ENCODE measurements at regions not wholly inside any gene's neighbourhood (a gene's known extent, or its start where the extent isn't known, plus 50 kb on each side); places are given as distances from the start of the nearest gene placed in this dataset.
A peak's percentile ranks its signal among the peaks of the same experiment; 100 is the strongest.

- Histone ChIP-seq H3K27me3 (ENCODE audit: insufficient read depth, low read length) (no peaks in the 10 kb centered on the region; the same call in 1 of the 2 replicates), H3K4me2 (ENCODE audit: low read length) (peak overlapping the region; percentile 31; the same call in 1 of the 2 replicates), H3K9me3 (ENCODE audit: control insufficient read depth in 1 of 2, insufficient read depth in 1 of 2, low read depth in 1 of 2, low read length in 2 of 2) (no peaks in the 10 kb centered on the region), H4K20me1 (ENCODE audit: insufficient read depth) (no peaks in the 10 kb centered on the region), H3K4me3 (replicated peaks in 1 of 2; ENCODE audit: low read depth in 1 of 2, low read length in 2 of 2) (no peak overlapping the region), H3K4me1 (ENCODE audit: control insufficient read depth in 1 of 2, insufficient read depth in 2 of 2, low read length in 2 of 2) (peaks cover 14 to 17% of the 10 kb centered on the region in 2 experiments), H3K9me2 (ENCODE audit: insufficient read depth) (no peaks in the 10 kb centered on the region), H3K9ac (ENCODE audit: low read length) (no peak overlapping the region), H2AFZ (ENCODE audit: low read depth, low read length, poor library complexity, severe bottlenecking) (no peak overlapping the region), H3K36me3 (ENCODE audit: control insufficient read depth in 1 of 2, insufficient read depth in 2 of 2, low read length in 2 of 2) (no peaks in the 10 kb centered on the region), H3K27ac (ENCODE audit: low read depth, low read length) (no peak overlapping the region), H3K79me2 (ENCODE audit: insufficient read depth, low read length) (no peaks in the 10 kb centered on the region)
- intact Hi-C loops (cut with micrococcal nuclease) = no loop called here
- CTCF ChIA-PET = no interaction called here
- no TSS peak for BruUV-seq (replicated peaks)
- TF ChIP-seq SP1 (IDR thresholded peaks at IDR 0.05; ENCODE audit: low read depth) (no peak), TCF7L2 (IDR thresholded peaks at IDR 0.05; ENCODE audit: borderline replicate concordance, extremely low read depth, insufficient read depth, insufficient read length) (peak; percentile 71)
- RAD21 ChIA-PET (ENCODE audit: low non-redundant PET in 1 of 2, low total read pairs in 2 of 2, uncharacterized antibody in 2 of 2, unreplicated experiment in 2 of 2) = interaction anchor here in 1 of 2 experiments (1.1 kb wide), 1 partner anchor 130 kb away, joined by 3 read pairs; no protein-coding TSS in a partner anchor
- DNase-seq (ENCODE audit: low read depth, low spot score) (no peak), ATAC-seq (peak; percentile 73)
- POLR2A ChIA-PET = no interaction called here
Measured at GRCh38 chr5:174549254-174549653, 175.1 kb upstream of the MSX2 start.

GRCh38 chr5:174550026-174550425, 174.4 kb upstream of the MSX2 start:
- H3K4me3 ChIP-seq (replicated peaks in 1 of 2; ENCODE audit: low read depth in 1 of 2, low read length in 2 of 2) = no peak overlapping the region
- no peaks in the 10 kb centered on the region for H3K79me2 ChIP-seq (ENCODE audit: insufficient read depth, low read length)
- H3K4me2 ChIP-seq (ENCODE audit: low read length) = no peak overlapping the region
- no peaks in the 10 kb centered on the region for H3K9me2 ChIP-seq (ENCODE audit: insufficient read depth)
- H4K20me1 ChIP-seq (ENCODE audit: insufficient read depth) = no peaks in the 10 kb centered on the region
- BruUV-seq (replicated peaks) = no TSS peak
- no peak overlapping the region for H3K27ac ChIP-seq (ENCODE audit: low read depth, low read length)
- H3K27me3 ChIP-seq (ENCODE audit: insufficient read depth, low read length) = no peaks in the 10 kb centered on the region; the same call in 1 of the 2 replicates
- ChIA-PET RAD21 (ENCODE audit: low non-redundant PET in 1 of 2, low total read pairs in 2 of 2, uncharacterized antibody in 2 of 2, unreplicated experiment in 2 of 2) (interaction anchor here in 1 of 2 experiments (1.1 kb wide), 1 partner anchor 130 kb away, joined by 3 read pairs; no protein-coding TSS in a partner anchor), CTCF (no interaction called here), POLR2A (no interaction called here)
- ATAC-seq (no peak), DNase-seq (ENCODE audit: low read depth, low spot score) (no peak)
- intact Hi-C loops (cut with micrococcal nuclease) = no loop called here
- no peaks in the 10 kb centered on the region for H3K9me3 ChIP-seq (ENCODE audit: control insufficient read depth in 1 of 2, insufficient read depth in 1 of 2, low read depth in 1 of 2, low read length in 2 of 2)
- H3K36me3 ChIP-seq (ENCODE audit: control insufficient read depth in 1 of 2, insufficient read depth in 2 of 2, low read length in 2 of 2) = no peaks in the 10 kb centered on the region
- no peak overlapping the region for H3K9ac ChIP-seq (ENCODE audit: low read length)
- peaks cover 14 to 17% of the 10 kb centered on the region in 2 experiments for H3K4me1 ChIP-seq (ENCODE audit: control insufficient read depth in 1 of 2, insufficient read depth in 2 of 2, low read length in 2 of 2)
- H2AFZ ChIP-seq (ENCODE audit: low read depth, low read length, poor library complexity, severe bottlenecking) = no peak overlapping the region
- TF ChIP-seq, protein P1, sequence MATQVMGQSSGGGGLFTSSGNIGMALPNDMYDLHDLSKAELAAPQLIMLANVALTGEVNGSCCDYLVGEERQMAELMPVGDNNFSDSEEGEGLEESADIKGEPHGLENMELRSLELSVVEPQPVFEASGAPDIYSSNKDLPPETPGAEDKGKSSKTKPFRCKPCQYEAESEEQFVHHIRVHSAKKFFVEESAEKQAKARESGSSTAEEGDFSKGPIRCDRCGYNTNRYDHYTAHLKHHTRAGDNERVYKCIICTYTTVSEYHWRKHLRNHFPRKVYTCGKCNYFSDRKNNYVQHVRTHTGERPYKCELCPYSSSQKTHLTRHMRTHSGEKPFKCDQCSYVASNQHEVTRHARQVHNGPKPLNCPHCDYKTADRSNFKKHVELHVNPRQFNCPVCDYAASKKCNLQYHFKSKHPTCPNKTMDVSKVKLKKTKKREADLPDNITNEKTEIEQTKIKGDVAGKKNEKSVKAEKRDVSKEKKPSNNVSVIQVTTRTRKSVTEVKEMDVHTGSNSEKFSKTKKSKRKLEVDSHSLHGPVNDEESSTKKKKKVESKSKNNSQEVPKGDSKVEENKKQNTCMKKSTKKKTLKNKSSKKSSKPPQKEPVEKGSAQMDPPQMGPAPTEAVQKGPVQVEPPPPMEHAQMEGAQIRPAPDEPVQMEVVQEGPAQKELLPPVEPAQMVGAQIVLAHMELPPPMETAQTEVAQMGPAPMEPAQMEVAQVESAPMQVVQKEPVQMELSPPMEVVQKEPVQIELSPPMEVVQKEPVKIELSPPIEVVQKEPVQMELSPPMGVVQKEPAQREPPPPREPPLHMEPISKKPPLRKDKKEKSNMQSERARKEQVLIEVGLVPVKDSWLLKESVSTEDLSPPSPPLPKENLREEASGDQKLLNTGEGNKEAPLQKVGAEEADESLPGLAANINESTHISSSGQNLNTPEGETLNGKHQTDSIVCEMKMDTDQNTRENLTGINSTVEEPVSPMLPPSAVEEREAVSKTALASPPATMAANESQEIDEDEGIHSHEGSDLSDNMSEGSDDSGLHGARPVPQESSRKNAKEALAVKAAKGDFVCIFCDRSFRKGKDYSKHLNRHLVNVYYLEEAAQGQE (IDR thresholded peaks at IDR 0.05; ENCODE audit: low read depth) = no peak
- TF ChIP-seq FOSL1 (IDR thresholded peaks at IDR 0.05; ENCODE audit: low read depth) = no peak
- no peak for TF ChIP-seq ELF1 (IDR thresholded peaks at IDR 0.05; ENCODE audit: borderline replicate concordance, low read depth)
- TF ChIP-seq SRF (IDR thresholded peaks at IDR 0.05; ENCODE audit: low read depth) = no peak
- no peak for TF ChIP-seq JUND (IDR thresholded peaks at IDR 0.05)
- no peak for TF ChIP-seq RAD21 (IDR thresholded peaks at IDR 0.05; ENCODE audit: low read depth)
- no peak for TF ChIP-seq ATF3 (IDR thresholded peaks at IDR 0.05)
- TF ChIP-seq, protein P2, sequence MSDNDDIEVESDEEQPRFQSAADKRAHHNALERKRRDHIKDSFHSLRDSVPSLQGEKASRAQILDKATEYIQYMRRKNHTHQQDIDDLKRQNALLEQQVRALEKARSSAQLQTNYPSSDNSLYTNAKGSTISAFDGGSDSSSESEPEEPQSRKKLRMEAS (IDR thresholded peaks at IDR 0.05) = no peak
- TF ChIP-seq TCF7L2 (IDR thresholded peaks at IDR 0.05; ENCODE audit: borderline replicate concordance, extremely low read depth, insufficient read depth, insufficient read length) = no peak
- TF ChIP-seq CTCF (IDR thresholded peaks at IDR 0.05 in 2 of 3, conservative IDR thresholded peaks at IDR 0.05 in 1 of 3; ENCODE audit: borderline replicate concordance in 1 of 3, insufficient read depth in 1 of 3, low read depth in 2 of 3, low read length in 2 of 3) = no peak
- TF ChIP-seq SP1 (IDR thresholded peaks at IDR 0.05; ENCODE audit: low read depth) = no peak

Measured in HCT116 (cell line).